Calu3 (cell line): ENCODE measurements at regions not wholly inside any gene's neighbourhood (a gene's known extent, or its start where the extent isn't known, plus 50 kb on each side); places are given as distances from the start of the nearest gene placed in this dataset.

Experiments
- BruUV-seq: library from RNA; stranded (reverse); fragments of 400-500 nt; replicated peaks from 2 replicates; lab custom pipeline; 2021; lab: Mats Ljungman, UMichigan
- CTCF ChIA-PET: fragments of 300-600 bp; sonication (Branson Sonifier 250); formaldehyde crosslinking; loops from one replicate; lab custom pipeline; 2022; ENCODE audit warnings: antibody characterized with exemption; lab: Charles Lee
- DNase-seq: peaks from one replicate; pipeline ENCODE4 v3.0.0; 2022
- H3K27ac Mint-ChIP-seq: one replicate; pipeline ENCODE4 v1.8.0; 2022; ENCODE audit warnings: mixed read lengths; ENCODE audit not compliant: unreplicated experiment
- H3K27me3 Mint-ChIP-seq: one replicate; pipeline ENCODE4 v1.8.0; 2022; ENCODE audit warnings: mixed read lengths; ENCODE audit not compliant: unreplicated experiment
- H3K36me3 Mint-ChIP-seq: one replicate; pipeline ENCODE4 v1.8.0; 2022; ENCODE audit warnings: mild to moderate bottlenecking, moderate library complexity, mixed read lengths; ENCODE audit not compliant: insufficient read depth, unreplicated experiment
- H3K4me1 Mint-ChIP-seq: one replicate; pipeline ENCODE4 v1.8.0; 2022; ENCODE audit warnings: mild to moderate bottlenecking, low read depth, mixed read lengths; ENCODE audit not compliant: unreplicated experiment
- H3K4me3 Mint-ChIP-seq: one replicate; pipeline ENCODE4 v1.8.0; 2022; ENCODE audit warnings: mild to moderate bottlenecking, low read depth, moderate library complexity, mixed read lengths; ENCODE audit not compliant: unreplicated experiment
- H3K9me3 Mint-ChIP-seq: one replicate; pipeline ENCODE4 v1.8.0; 2022; ENCODE audit warnings: low read depth, mixed read lengths; ENCODE audit not compliant: unreplicated experiment
- intact Hi-C: fragments of 100-400 bp; cut with micrococcal nuclease; formaldehyde crosslinking; loops from one replicate; pipeline ENCODE4 v1.10.0; 2022; ENCODE audit not compliant: unreplicated experiment
- TF ChIP-seq, protein P1 (sequence below): fragments of 200-600 bp; IDR thresholded peaks from one replicate; pipeline ENCODE4 v1.8.0; 2022; ENCODE audit warnings: antibody characterized with exemption; ENCODE audit not compliant: unreplicated experiment

DNA sequence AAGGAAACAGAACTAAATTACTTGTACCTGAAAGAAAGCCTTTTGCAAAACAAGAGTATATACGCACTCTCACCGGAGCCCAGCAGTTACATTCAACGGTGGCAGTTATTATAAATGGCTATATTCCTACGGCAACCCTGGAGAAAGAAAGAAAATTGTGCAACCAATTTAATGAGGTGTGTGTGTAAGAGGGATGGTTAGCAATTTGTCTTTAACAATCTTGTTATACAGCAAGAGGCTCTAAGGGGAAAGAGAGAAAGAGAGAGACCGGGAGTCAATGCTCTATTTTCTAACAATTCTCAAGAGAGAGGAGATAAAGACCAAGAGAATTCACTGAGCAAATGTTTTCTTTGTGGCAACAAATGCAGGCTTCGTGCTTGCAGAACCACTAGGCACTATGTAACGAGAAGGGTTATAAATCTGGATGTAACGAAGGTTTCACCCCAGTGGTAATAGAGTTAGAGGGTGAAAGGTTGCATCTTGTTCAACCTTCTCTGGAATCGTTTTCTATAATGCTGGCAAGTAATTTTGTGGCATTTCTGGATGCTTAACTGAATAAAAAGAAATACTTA lies 359.1 kb upstream of the SPRED2 start:
- Mint-ChIP-seq H3K27me3 (peaks cover 41% of the 10 kb centered on the region), H3K4me1 (no peaks in the 10 kb centered on the region), H3K27ac (no peak overlapping the region), H3K4me3 (no peak overlapping the region), H3K36me3 (no peaks in the 10 kb centered on the region), H3K9me3 (peaks cover 3% of the 10 kb centered on the region)
- intact Hi-C loops, result no loop called here
- CTCF ChIA-PET, result no interaction called here
- no TSS peak for BruUV-seq
- TF ChIP-seq, protein P1, sequence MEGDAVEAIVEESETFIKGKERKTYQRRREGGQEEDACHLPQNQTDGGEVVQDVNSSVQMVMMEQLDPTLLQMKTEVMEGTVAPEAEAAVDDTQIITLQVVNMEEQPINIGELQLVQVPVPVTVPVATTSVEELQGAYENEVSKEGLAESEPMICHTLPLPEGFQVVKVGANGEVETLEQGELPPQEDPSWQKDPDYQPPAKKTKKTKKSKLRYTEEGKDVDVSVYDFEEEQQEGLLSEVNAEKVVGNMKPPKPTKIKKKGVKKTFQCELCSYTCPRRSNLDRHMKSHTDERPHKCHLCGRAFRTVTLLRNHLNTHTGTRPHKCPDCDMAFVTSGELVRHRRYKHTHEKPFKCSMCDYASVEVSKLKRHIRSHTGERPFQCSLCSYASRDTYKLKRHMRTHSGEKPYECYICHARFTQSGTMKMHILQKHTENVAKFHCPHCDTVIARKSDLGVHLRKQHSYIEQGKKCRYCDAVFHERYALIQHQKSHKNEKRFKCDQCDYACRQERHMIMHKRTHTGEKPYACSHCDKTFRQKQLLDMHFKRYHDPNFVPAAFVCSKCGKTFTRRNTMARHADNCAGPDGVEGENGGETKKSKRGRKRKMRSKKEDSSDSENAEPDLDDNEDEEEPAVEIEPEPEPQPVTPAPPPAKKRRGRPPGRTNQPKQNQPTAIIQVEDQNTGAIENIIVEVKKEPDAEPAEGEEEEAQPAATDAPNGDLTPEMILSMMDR, result no peak
- DNase-seq, result no peak

DNA sequence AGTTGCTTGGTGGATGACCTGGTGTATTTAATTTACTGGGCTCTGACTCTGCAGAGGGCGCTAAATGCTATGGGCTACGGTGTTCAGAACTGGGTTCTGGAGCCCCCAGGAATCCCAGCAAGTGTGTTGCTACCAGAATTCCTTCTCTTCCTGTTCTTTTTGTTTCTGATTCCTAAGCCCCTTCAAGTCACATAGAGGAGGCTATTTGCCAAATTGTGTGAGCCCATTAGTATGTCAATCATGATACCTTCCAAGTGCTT lies 358.2 kb upstream of the SPRED2 start:
- Mint-ChIP-seq H3K4me1 (no peaks in the 10 kb centered on the region), H3K36me3 (no peaks in the 10 kb centered on the region), H3K9me3 (peaks cover 3% of the 10 kb centered on the region), H3K27me3 (peaks cover 45% of the 10 kb centered on the region), H3K4me3 (no peak overlapping the region), H3K27ac (no peak overlapping the region)
- CTCF ChIA-PET, result no interaction called here
- BruUV-seq, result no TSS peak
- no peak for DNase-seq
- TF ChIP-seq, protein P1, result no peak
- intact Hi-C loops, result no loop called here

DNA sequence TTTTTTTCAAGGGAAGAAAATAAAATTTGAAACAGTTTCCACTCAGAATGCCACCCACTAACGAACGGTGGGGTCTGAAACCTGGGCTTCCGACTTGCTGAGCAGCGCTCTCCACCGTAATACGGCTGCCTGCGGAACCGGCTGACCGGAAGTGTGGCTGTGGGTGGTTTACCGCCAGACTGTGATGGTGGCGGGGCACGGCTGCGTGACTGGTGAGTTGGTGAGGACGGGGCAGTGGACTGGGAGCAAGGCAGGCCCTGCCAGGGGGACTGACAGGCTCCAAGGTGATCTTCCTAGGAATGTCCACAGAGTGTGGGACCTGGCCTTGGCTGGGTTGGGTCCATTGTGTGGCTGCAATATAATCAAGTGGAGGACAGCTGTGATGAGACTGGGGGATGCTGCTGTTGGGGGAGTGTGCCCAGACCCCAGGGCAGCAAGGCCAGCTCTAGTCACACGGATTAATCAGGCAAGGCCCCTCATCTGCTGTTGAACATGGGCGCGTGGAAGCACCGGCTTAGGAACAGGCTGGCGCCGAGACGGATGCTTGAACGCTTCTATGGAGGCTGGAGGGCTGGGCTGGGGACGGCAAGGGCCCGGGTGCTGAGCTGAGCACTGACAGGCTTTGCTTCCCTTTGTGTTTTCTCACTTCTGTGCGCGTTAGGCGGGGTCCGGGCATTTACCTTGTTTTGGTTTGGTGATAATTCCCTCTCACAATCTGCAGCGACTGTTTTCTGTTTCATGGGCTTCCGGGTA lies 357.7 kb upstream of the SPRED2 start:
- Mint-ChIP-seq H3K36me3 (no peaks in the 10 kb centered on the region), H3K27ac (no peak overlapping the region), H3K4me1 (no peaks in the 10 kb centered on the region), H3K4me3 (no peak overlapping the region), H3K27me3 (peaks cover 45% of the 10 kb centered on the region), H3K9me3 (peaks cover 3% of the 10 kb centered on the region)
- no TSS peak for BruUV-seq
- no peak for DNase-seq
- CTCF ChIA-PET, result no interaction called here
- intact Hi-C loops, result no loop called here
- TF ChIP-seq, protein P1, result no peak

DNA sequence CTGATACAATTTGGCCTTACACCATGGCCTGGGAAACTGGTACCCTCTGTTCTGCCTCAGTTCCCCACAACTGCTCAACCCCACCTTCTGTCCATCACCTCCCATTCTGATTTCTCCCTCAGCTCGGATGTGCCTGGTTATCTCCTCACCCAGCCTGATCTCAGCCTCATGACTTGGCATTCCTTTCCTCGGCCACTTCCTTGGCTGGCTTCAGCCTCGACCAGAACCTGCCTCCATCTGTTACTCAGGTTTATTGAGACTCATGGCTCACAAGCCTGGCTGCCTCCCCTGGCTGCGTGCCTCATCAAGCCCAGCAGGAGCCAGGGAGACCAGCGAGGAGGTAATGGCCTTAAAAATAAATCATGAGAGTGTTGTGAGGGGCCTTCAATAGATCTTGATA lies 356.2 kb upstream of the SPRED2 start:
- H3K9me3 Mint-ChIP-seq, result peaks cover 3% of the 10 kb centered on the region
- H3K27me3 Mint-ChIP-seq, result peaks cover 35% of the 10 kb centered on the region
- no peaks in the 10 kb centered on the region for H3K36me3 Mint-ChIP-seq
- intact Hi-C loops, result no loop called here
- DNase-seq, result no peak
- no peak overlapping the region for H3K27ac Mint-ChIP-seq
- H3K4me3 Mint-ChIP-seq, result no peak overlapping the region
- no peaks in the 10 kb centered on the region for H3K4me1 Mint-ChIP-seq
- CTCF ChIA-PET, result no interaction called here
- no TSS peak for BruUV-seq
- TF ChIP-seq, protein P1, result no peak
